BLaER1 treated with 17β-estradiol and CSF1 and Interleukin-3, amounts not matched to agents 10 nM and 100 nM (cell line): ENCODE measurements at regions not wholly inside any gene's neighbourhood (a gene's known extent, or its start where the extent isn't known, plus 50 kb on each side); places are given as distances from the start of the nearest gene placed in this dataset.
"Not testable (repeated sequence)": the region's sequence is repeated elsewhere in the genome, so short reads cannot be mapped to it uniquely, and the experiment has no call there.

Experiments used
- H3K27ac ChIP-seq, 11 experiments: shearing (Covaris generic); formaldehyde crosslinking; 2 replicates each; pipeline ENCODE4 v1.8.1; 2022
- H3K27me3 ChIP-seq, 11 experiments: shearing (Covaris generic); formaldehyde crosslinking; 2 replicates each; pipeline ENCODE4 v1.8.1; 2022
- H3K36me3 ChIP-seq, 11 experiments: shearing (Covaris generic); formaldehyde crosslinking; 2 replicates each; pipeline ENCODE4 v1.8.1; 2022
- H3K4me1 ChIP-seq, 10 experiments: shearing (Covaris generic); formaldehyde crosslinking; 2 replicates each; pipeline ENCODE4 v1.8.1; 2022
- H3K4me2 ChIP-seq, 11 experiments: shearing (Covaris generic); formaldehyde crosslinking; 2 replicates each; pipeline ENCODE4 v1.8.1; 2022
- H3K4me3 ChIP-seq, 10 experiments: shearing (Covaris generic); formaldehyde crosslinking; 2 replicates each; pipeline ENCODE4 v1.8.1; 2022
- H3K9ac ChIP-seq, 11 experiments: shearing (Covaris generic); formaldehyde crosslinking; 2 replicates each; pipeline ENCODE4 v1.8.1; 2022
- H3K9me3 ChIP-seq, 11 experiments: shearing (Covaris generic); formaldehyde crosslinking; replicated peaks in 1 of 11; 2 replicates each; pipeline ENCODE4 v1.8.1; 2022
- H4K20me1 ChIP-seq, 11 experiments: shearing (Covaris generic); formaldehyde crosslinking; 2 replicates each; pipeline ENCODE4 v1.8.1; 2022
- Cebpa-rat ChIP-seq, 11 experiments: shearing (Covaris generic); IDR thresholded peaks; 2 replicates each; pipeline ENCODE4 v1.8.1; 2022

- no peaks in the 10 kb centered on the region for H4K20me1 ChIP-seq
- peaks cover 0 to 34% (median 5%) of the 10 kb centered on the region in 11 experiments; a peak in 8 of 22 replicates for H3K36me3 ChIP-seq
- H3K9ac ChIP-seq, result peak overlapping the region; percentile 59 to 94 (median 86); a peak in 21 of 22 replicates
- peak overlapping the region; percentile 81 to 98 (median 92) for H3K4me2 ChIP-seq
- H3K27me3 ChIP-seq, result no peaks in the 10 kb centered on the region
- H3K4me3 ChIP-seq, result peak overlapping the region; percentile 43 to 79 (median 68); a peak in 19 of 20 replicates
- TF ChIP-seq Cebpa-rat (IDR thresholded peaks at IDR 0.05), result no peak
- H3K27ac ChIP-seq, result peak overlapping the region in 10 of 11 experiments; percentile 43 to 95 (median 90); a peak in 21 of 22 replicates
- H3K4me1 ChIP-seq, result peaks cover 45 to 98% (median 78%) of the 10 kb centered on the region in 10 experiments
- no peaks in the 10 kb centered on the region for H3K9me3 ChIP-seq
These were observed 85.8 kb upstream of the MSH6 start for GRCh38 chr2:47697000-47697601.

DNA sequence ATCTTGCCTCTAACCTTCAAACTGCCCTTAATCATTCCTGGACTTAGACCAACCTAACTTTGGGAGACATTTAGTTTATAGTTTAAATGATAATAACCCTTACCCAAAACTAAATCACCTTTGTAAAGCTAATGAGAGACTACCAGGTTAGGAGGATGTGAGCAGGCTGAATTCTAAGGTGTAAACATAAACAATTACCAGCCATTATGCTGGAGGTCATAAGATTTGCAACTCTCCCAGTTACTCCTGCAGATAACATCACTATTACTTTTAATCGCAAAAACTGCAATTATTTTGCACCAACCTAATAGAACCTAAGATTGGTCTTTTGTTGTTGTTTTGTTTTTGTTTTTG is 86.5 kb upstream of the MSH6 start:
- Histone ChIP-seq H3K9me3 (no peaks in the 10 kb centered on the region), H3K27me3 (no peaks in the 10 kb centered on the region), H3K4me3 (peak overlapping the region; percentile 43 to 79 (median 68)), H3K27ac (peak overlapping the region in 10 of 11 experiments; percentile 43 to 95 (median 90); a peak in 19 of 22 replicates), H4K20me1 (no peaks in the 10 kb centered on the region), H3K4me2 (peak overlapping the region; percentile 81 to 98 (median 92)), H3K36me3 (peaks cover 0 to 29% (median 0%) of the 10 kb centered on the region in 11 experiments; a peak in 5 of 22 replicates), H3K4me1 (peaks cover 45 to 98% (median 71%) of the 10 kb centered on the region in 10 experiments), H3K9ac (peak overlapping the region; percentile 59 to 94 (median 86); a peak in 21 of 22 replicates)
- TF ChIP-seq Cebpa-rat (IDR thresholded peaks at IDR 0.05), result no peak

DNA sequence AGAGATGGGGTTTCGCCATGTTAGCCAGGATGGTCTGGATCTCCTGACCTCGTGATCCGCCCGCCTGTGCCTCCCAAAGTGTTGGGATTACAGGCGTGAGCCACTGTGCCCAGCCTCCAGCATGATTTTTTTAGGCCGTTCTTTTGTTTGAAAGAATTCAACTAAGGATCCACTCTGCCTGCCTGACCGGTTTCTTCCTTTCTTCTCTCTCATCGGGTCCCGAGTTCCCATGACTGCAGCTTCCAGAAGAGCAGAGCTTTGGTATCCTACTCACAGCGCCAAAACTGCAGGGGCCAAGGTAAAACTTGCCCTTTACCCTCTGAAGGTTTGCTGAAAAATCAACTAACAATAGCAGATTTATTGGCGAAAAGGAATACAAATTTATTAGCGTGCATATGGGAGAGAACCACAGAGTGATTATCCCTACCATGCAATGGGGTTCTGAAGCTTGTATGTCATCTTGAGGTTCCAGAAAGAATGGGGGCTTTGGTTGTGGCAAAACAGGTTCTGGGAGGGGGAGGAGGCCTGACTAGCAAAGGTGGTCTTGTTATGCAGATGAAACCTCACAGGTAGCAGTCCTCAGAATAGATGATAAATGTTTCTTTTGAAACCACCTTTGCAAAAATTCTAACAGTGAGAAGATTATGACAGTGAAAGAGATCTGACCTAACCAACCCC is 87.0 kb upstream of the MSH6 start:
- H3K27me3 ChIP-seq, result no peaks in the 10 kb centered on the region
- H3K4me1 ChIP-seq, result peaks cover 45 to 98% (median 70%) of the 10 kb centered on the region in 10 experiments
- no peaks in the 10 kb centered on the region for H4K20me1 ChIP-seq
- peak overlapping the region; percentile 43 to 79 (median 68) for H3K4me3 ChIP-seq
- H3K9me3 ChIP-seq, result no peaks in the 10 kb centered on the region
- H3K27ac ChIP-seq, result peak overlapping the region in 10 of 11 experiments; percentile 14 to 95 (median 90); a peak in 20 of 22 replicates
- peak overlapping the region; percentile 81 to 98 (median 92) for H3K4me2 ChIP-seq
- H3K36me3 ChIP-seq, result peaks cover 0 to 24% (median 0%) of the 10 kb centered on the region in 11 experiments; a peak in 5 of 22 replicates
- H3K9ac ChIP-seq, result peak overlapping the region; percentile 59 to 94 (median 86); a peak in 21 of 22 replicates
- no peak for TF ChIP-seq Cebpa-rat (IDR thresholded peaks at IDR 0.05)

- Histone ChIP-seq H3K4me2 (peak overlapping the region; percentile 81 to 98 (median 92); a peak in 20 of 22 replicates), H3K9ac (peak overlapping the region in 7 of 11 experiments; percentile 83 to 94 (median 91); a peak in 12 of 22 replicates), H3K27ac (peak overlapping the region in 8 of 11 experiments; percentile 54 to 95 (median 90); a peak in 15 of 22 replicates), H3K4me3 (peak overlapping the region in 3 of 10 experiments; percentile 66 to 79 (median 78); a peak in 4 of 20 replicates), H3K4me1 (peaks cover 56 to 98% (median 71%) of the 10 kb centered on the region in 10 experiments)
- not testable (repeated sequence) for H4K20me1 ChIP-seq, H3K36me3 ChIP-seq, H3K9me3 ChIP-seq, H3K27me3 ChIP-seq
These were observed 88.5 kb upstream of the MSH6 start for GRCh38 chr2:47694451-47694850.

DNA sequence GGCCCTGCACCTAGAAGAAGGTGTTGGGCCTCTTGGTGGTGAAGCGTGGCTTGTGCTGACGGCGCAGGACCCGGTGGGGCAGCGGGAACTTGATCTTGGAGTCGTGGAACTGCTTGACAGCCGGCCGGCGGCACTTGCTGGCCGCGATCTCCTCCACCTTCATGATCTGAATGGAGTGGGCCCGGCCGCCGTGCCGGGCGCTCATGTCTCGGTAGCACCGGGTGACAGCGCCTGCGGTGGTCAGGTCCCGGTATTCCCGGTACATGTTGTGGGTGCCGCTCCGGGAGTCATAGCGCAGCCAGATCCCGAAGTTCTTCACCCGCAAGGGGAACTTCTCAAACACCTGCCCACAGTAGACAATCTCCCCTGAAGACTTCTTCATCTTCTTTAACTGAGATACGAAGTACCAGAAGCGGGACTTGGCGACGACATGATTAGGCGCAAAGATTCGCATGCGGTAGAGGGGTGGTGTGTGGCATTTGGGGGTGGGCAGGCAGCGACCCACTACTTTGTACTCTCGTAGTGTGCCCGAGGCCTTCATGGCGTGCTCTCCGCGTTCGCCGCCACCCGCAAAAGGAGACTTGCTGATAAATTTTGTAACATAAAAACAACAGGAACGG is 92.1 kb upstream of the MSH6 start:
- Histone ChIP-seq H3K27ac (peak overlapping the region in 9 of 11 experiments; percentile 11 to 82 (median 74); a peak in 15 of 22 replicates), H3K4me2 (peak overlapping the region in 10 of 11 experiments; percentile 7 to 92 (median 84); a peak in 18 of 22 replicates), H3K9ac (peak overlapping the region in 3 of 11 experiments; percentile 13 to 28 (median 15); a peak in 3 of 22 replicates), H3K4me1 (peaks cover 34 to 93% (median 78%) of the 10 kb centered on the region in 10 experiments)
- H3K9me3 ChIP-seq, H3K4me3 ChIP-seq, H4K20me1 ChIP-seq, H3K27me3 ChIP-seq, H3K36me3 ChIP-seq: not testable (repeated sequence)

GRCh38 chr2:47690132-47690531 is 92.8 kb upstream of the MSH6 start:
- Histone ChIP-seq H3K9me3 (no peaks in the 10 kb centered on the region), H3K4me2 (peak overlapping the region in 10 of 11 experiments; percentile 74 to 92 (median 84); a peak in 20 of 22 replicates), H3K27me3 (no peaks in the 10 kb centered on the region), H3K36me3 (no peaks in the 10 kb centered on the region), H3K4me3 (no peak overlapping the region; a peak in 1 of 20 replicates), H3K9ac (peak overlapping the region in 4 of 11 experiments; percentile 21 to 73 (median 56); a peak in 5 of 22 replicates), H3K27ac (peak overlapping the region in 9 of 11 experiments; percentile 71 to 82 (median 79); a peak in 17 of 22 replicates), H4K20me1 (no peaks in the 10 kb centered on the region), H3K4me1 (peaks cover 27 to 91% (median 73%) of the 10 kb centered on the region in 10 experiments)
- no peak for TF ChIP-seq Cebpa-rat (IDR thresholded peaks at IDR 0.05)

- H3K4me1 ChIP-seq, result peaks cover 22 to 84% (median 63%) of the 10 kb centered on the region in 10 experiments
- H3K27ac ChIP-seq, result peak overlapping the region; percentile 51 to 82 (median 78); a peak in 21 of 22 replicates
- H3K4me2 ChIP-seq, result peak overlapping the region; percentile 74 to 92 (median 84)
- peak overlapping the region in 9 of 10 experiments; percentile 3 to 42 (median 25); a peak in 12 of 20 replicates for H3K4me3 ChIP-seq
- not testable (repeated sequence) for H4K20me1 ChIP-seq, H3K9me3 ChIP-seq, H3K36me3 ChIP-seq, H3K27me3 ChIP-seq
- H3K9ac ChIP-seq, result peak overlapping the region in 10 of 11 experiments; percentile 8 to 73 (median 62); a peak in 20 of 22 replicates
These were observed 93.8 kb upstream of the MSH6 start for GRCh38 chr2:47689118-47689517.

DNA sequence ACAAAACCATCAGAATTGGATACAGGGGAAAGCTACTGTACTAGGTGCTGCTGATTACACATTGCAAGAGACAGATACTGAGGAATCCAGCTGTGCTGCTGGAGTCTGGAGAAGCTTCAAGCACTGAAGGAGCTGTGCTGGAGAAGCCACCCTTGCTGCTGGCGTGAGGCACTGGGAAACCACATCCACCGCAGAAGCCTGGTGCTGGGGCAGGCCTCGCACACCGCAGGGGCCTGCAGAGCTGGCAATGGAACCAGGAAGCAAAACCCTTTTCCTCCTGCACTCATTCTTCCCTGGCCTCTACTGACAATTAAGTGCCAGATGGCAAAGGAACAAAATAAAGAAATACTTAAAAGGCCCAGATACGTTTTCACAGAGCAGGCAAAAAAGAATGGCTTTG is 94.4 kb upstream of the MSH6 start:
- Histone ChIP-seq H3K4me3 (peak overlapping the region in 7 of 10 experiments; percentile 8 to 42 (median 35); a peak in 8 of 20 replicates), H3K36me3 (no peaks in the 10 kb centered on the region), H3K9ac (peak overlapping the region in 10 of 11 experiments; percentile 8 to 73 (median 62); a peak in 19 of 22 replicates), H3K9me3 (peaks cover 0 to 5% (median 0%) of the 10 kb centered on the region in 11 experiments; a peak in 2 of 22 replicates), H3K27me3 (no peaks in the 10 kb centered on the region), H4K20me1 (no peaks in the 10 kb centered on the region), H3K27ac (peak overlapping the region in 10 of 11 experiments; percentile 62 to 82 (median 78); a peak in 21 of 22 replicates), H3K4me2 (peak overlapping the region; percentile 74 to 92 (median 84)), H3K4me1 (peaks cover 22 to 79% (median 58%) of the 10 kb centered on the region in 10 experiments)
- no peak for TF ChIP-seq Cebpa-rat (IDR thresholded peaks at IDR 0.05)
